ENCODE measurements at regions not wholly inside any gene's neighbourhood (a gene's known extent, or its start where the extent isn't known, plus 50 kb on each side); places are given as distances from the start of the nearest gene placed in this dataset.

- DNase-seq (no peak), ATAC-seq (ENCODE audit: insufficient read depth, low FRiP score) (no peak)
- Histone ChIP-seq H3K4me3 (no peak overlapping the region), H3K4me1 (ENCODE audit: control insufficient read depth in 5 of 5, insufficient read depth in 5 of 5, low read length in 5 of 5) (no peaks in the 10 kb centered on the region), H3K9me3 (ENCODE audit: control insufficient read depth in 4 of 4, insufficient read depth in 3 of 4, low read length in 3 of 4) (peaks cover 0 to 5% (median 0%) of the 10 kb centered on the region in 4 donors), H3K27ac (ENCODE audit: low read depth in 1 of 2, low read length in 1 of 2) (no peak overlapping the region), H3K9ac (ENCODE audit: insufficient read depth in 1 of 2, low read length in 2 of 2) (no peak overlapping the region), H3K27me3 (ENCODE audit: control insufficient read depth in 3 of 3, insufficient read depth in 3 of 3, low read length in 2 of 3) (no peaks in the 10 kb centered on the region), H3K36me3 (ENCODE audit: control insufficient read depth in 4 of 4, insufficient read depth in 4 of 4, low read length in 4 of 4) (no peaks in the 10 kb centered on the region)
- WGBS, 2 donors, result 93 to 94% methylated on average over 1 of the region's 1 CpG
- TF ChIP-seq CTCF (IDR thresholded peaks at IDR 0.05; ENCODE audit: control extremely low read depth, extremely low read depth), result no peak
Measured at GRCh38 chr14:86363576-86363975, 833.6 kb downstream of the FLRT2 start.

GRCh38 chr14:86363047-86363446 is 833.1 kb downstream of the FLRT2 start:
- Histone ChIP-seq H3K4me3 (no peak overlapping the region), H3K27me3 (ENCODE audit: control insufficient read depth in 3 of 3, insufficient read depth in 3 of 3, low read length in 2 of 3) (no peaks in the 10 kb centered on the region), H3K9me3 (ENCODE audit: control insufficient read depth in 4 of 4, insufficient read depth in 3 of 4, low read length in 3 of 4) (peaks cover 0 to 5% (median 0%) of the 10 kb centered on the region in 4 donors), H3K4me1 (ENCODE audit: control insufficient read depth in 5 of 5, insufficient read depth in 5 of 5, low read length in 5 of 5) (no peaks in the 10 kb centered on the region), H3K36me3 (ENCODE audit: control insufficient read depth in 4 of 4, insufficient read depth in 4 of 4, low read length in 4 of 4) (no peaks in the 10 kb centered on the region), H3K9ac (ENCODE audit: insufficient read depth in 1 of 2, low read length in 2 of 2) (no peak overlapping the region), H3K27ac (ENCODE audit: low read depth in 1 of 2, low read length in 1 of 2) (no peak overlapping the region)
- WGBS, 2 donors, result 81 to 94% methylated on average over 4 of the region's 4 CpGs
- ATAC-seq (ENCODE audit: insufficient read depth, low FRiP score), result no peak
- no peak for TF ChIP-seq CTCF (IDR thresholded peaks at IDR 0.05; ENCODE audit: control extremely low read depth, extremely low read depth)
- no peak for DNase-seq

GRCh38 chr14:86357876-86358275 is 827.9 kb downstream of the FLRT2 start:
- no peaks in the 10 kb centered on the region for H3K27me3 ChIP-seq (ENCODE audit: control insufficient read depth in 3 of 3, insufficient read depth in 3 of 3, low read length in 2 of 3)
- no peaks in the 10 kb centered on the region for H3K9me3 ChIP-seq (ENCODE audit: control insufficient read depth in 4 of 4, insufficient read depth in 3 of 4, low read length in 3 of 4)
- no peak overlapping the region for H3K27ac ChIP-seq (ENCODE audit: low read depth in 1 of 2, low read length in 1 of 2)
- H3K4me1 ChIP-seq (ENCODE audit: control insufficient read depth in 5 of 5, insufficient read depth in 5 of 5, low read length in 5 of 5), result no peaks in the 10 kb centered on the region
- no peak for ATAC-seq (ENCODE audit: insufficient read depth, low FRiP score)
- no peaks in the 10 kb centered on the region for H3K36me3 ChIP-seq (ENCODE audit: control insufficient read depth in 4 of 4, insufficient read depth in 4 of 4, low read length in 4 of 4)
- no peak overlapping the region for H3K4me3 ChIP-seq
- DNase-seq, result no peak
- TF ChIP-seq CTCF (IDR thresholded peaks at IDR 0.05; ENCODE audit: control extremely low read depth, extremely low read depth), result no peak
- 56 to 60% methylated on average over 3 of the region's 3 CpGs for WGBS, 2 donors
- H3K9ac ChIP-seq (ENCODE audit: insufficient read depth in 1 of 2, low read length in 2 of 2), result no peak overlapping the region

GRCh38 chr14:86357119-86357518 is 827.2 kb downstream of the FLRT2 start:
- no peaks in the 10 kb centered on the region for H3K4me1 ChIP-seq (ENCODE audit: control insufficient read depth in 5 of 5, insufficient read depth in 5 of 5, low read length in 5 of 5)
- H3K27ac ChIP-seq (ENCODE audit: low read depth in 1 of 2, low read length in 1 of 2), result no peak overlapping the region
- 54 to 56% methylated on average over 3 of the region's 3 CpGs for WGBS, 2 donors
- no peak overlapping the region for H3K9ac ChIP-seq (ENCODE audit: insufficient read depth in 1 of 2, low read length in 2 of 2)
- DNase-seq (no peak), ATAC-seq (ENCODE audit: insufficient read depth, low FRiP score) (no peak)
- no peaks in the 10 kb centered on the region for H3K36me3 ChIP-seq (ENCODE audit: control insufficient read depth in 4 of 4, insufficient read depth in 4 of 4, low read length in 4 of 4)
- no peak for TF ChIP-seq CTCF (IDR thresholded peaks at IDR 0.05; ENCODE audit: control extremely low read depth, extremely low read depth)
- H3K27me3 ChIP-seq (ENCODE audit: control insufficient read depth in 3 of 3, insufficient read depth in 3 of 3, low read length in 2 of 3), result no peaks in the 10 kb centered on the region
- no peak overlapping the region for H3K4me3 ChIP-seq
- no peaks in the 10 kb centered on the region for H3K9me3 ChIP-seq (ENCODE audit: control insufficient read depth in 4 of 4, insufficient read depth in 3 of 4, low read length in 3 of 4)
